GM12891 (cell line): ENCODE measurements at regions not wholly inside any gene's neighbourhood (a gene's known extent, or its start where the extent isn't known, plus 50 kb on each side); places are given as distances from the start of the nearest gene placed in this dataset.

Experiments
- DNase-seq: peaks from one replicate; pipeline ENCODE4 v3.0.0; 2011; ENCODE audit warnings: low spot score; ENCODE audit not compliant: insufficient read length
- FAIRE-seq: peaks from 2 replicates; lab custom pipeline; 2011; peaks lifted over from hg19 to GRCh38; lab: Jason Lieb, UNC
- PAX5 ChIP-seq: IDR thresholded peaks from 2 replicates; pipeline ENCODE4 v1.6.1; 2011; ENCODE audit warnings: low read length, moderate library complexity, mild to moderate bottlenecking; ENCODE audit not compliant: insufficient read depth, severe bottlenecking
- POLR2A ChIP-seq: IDR thresholded peaks from 2 replicates; pipeline ENCODE4 v1.6.1; 2011; ENCODE audit warnings: low read depth, low read length, control low read depth
- POLR2AphosphoS5 ChIP-seq: IDR thresholded peaks from 2 replicates; pipeline ENCODE4 v1.6.1; 2011; ENCODE audit warnings: low read depth, low read length, control low read depth
- POU2F2 ChIP-seq: IDR thresholded peaks from 2 replicates; pipeline ENCODE4 v1.6.1; 2011; ENCODE audit warnings: low read depth, mild to moderate bottlenecking, control low read depth, low read length, moderate library complexity
- SPI1 ChIP-seq: IDR thresholded peaks from 2 replicates; pipeline ENCODE4 v1.6.1; 2011; ENCODE audit warnings: low read depth, low read length, control low read depth
- TAF1 ChIP-seq: IDR thresholded peaks from 2 replicates; pipeline ENCODE4 v1.6.1; 2011; ENCODE audit warnings: low read depth, low read length, control low read depth

GRCh38 chr1:78275906-78276685, 214.7 kb upstream of the PTGFR start:
- FAIRE-seq (no peak), DNase-seq (no peak)
- no peak for TF ChIP-seq PAX5

GRCh38 chr1:78277253-78277652, 213.5 kb upstream of the PTGFR start:
- no peak for DNase-seq
- FAIRE-seq: no peak
- TF ChIP-seq PAX5 (no peak), POLR2A (no peak), POLR2AphosphoS5 (no peak), POU2F2 (no peak), SPI1 (no peak), TAF1 (no peak)

- DNase-seq: no peak
- TF ChIP-seq SPI1 (no peak), POLR2AphosphoS5 (no peak), POU2F2 (no peak), PAX5 (no peak), POLR2A (no peak), TAF1 (no peak)
- no peak for FAIRE-seq
Measured at GRCh38 chr1:78279051-78279450, 211.7 kb upstream of the PTGFR start.

- TF ChIP-seq PAX5: no peak
- TF ChIP-seq TAF1: no peak
- TF ChIP-seq POLR2AphosphoS5: no peak
- TF ChIP-seq POLR2A: no peak
- TF ChIP-seq SPI1: no peak
- TF ChIP-seq POU2F2: no peak
- FAIRE-seq (no peak), DNase-seq (no peak)
Measured at GRCh38 chr1:78280626-78281025, 210.1 kb upstream of the PTGFR start.

- no peak for DNase-seq
- FAIRE-seq: no peak
- TF ChIP-seq POLR2A: no peak
- no peak for TF ChIP-seq TAF1
- TF ChIP-seq POU2F2: no peak
- no peak for TF ChIP-seq PAX5
- no peak for TF ChIP-seq SPI1
- no peak for TF ChIP-seq POLR2AphosphoS5
Measured at GRCh38 chr1:78281580-78281979, 209.2 kb upstream of the PTGFR start.

- TF ChIP-seq PAX5 (no peak), POLR2AphosphoS5 (no peak), TAF1 (no peak), POU2F2 (no peak), SPI1 (no peak), POLR2A (no peak)
- no peak for DNase-seq
- no peak for FAIRE-seq
Measured at GRCh38 chr1:78283691-78284090, 207.1 kb upstream of the PTGFR start.

GRCh38 chr1:78284354-78284753, 206.4 kb upstream of the PTGFR start:
- DNase-seq (no peak), FAIRE-seq (no peak)
- TF ChIP-seq POU2F2 (no peak), SPI1 (no peak), POLR2A (no peak), PAX5 (no peak), TAF1 (no peak), POLR2AphosphoS5 (no peak)

GRCh38 chr1:78286686-78287085, 204.1 kb upstream of the PTGFR start:
- TF ChIP-seq TAF1 (no peak), POLR2A (no peak), SPI1 (no peak), POLR2AphosphoS5 (no peak), POU2F2 (no peak), PAX5 (no peak)
- DNase-seq: no peak
- no peak for FAIRE-seq

- no peak for DNase-seq
- FAIRE-seq: no peak
- TF ChIP-seq POLR2A (no peak), SPI1 (no peak), POLR2AphosphoS5 (no peak), POU2F2 (no peak), TAF1 (no peak), PAX5 (no peak)
Measured at GRCh38 chr1:78289603-78290002, 201.2 kb upstream of the PTGFR start.
